AG08395 (cell line): ENCODE measurements at regions not wholly inside any gene's neighbourhood (a gene's known extent, or its start where the extent isn't known, plus 50 kb on each side); places are given as distances from the start of the nearest gene placed in this dataset.
"Not testable (repeated sequence)": the region's sequence is repeated elsewhere in the genome, so short reads cannot be mapped to it uniquely, and the experiment has no call there.

Experiments
- DNase-seq: peaks from one replicate; pipeline ENCODE4 v3.0.0; 2012; ENCODE audit warnings: mixed read lengths, low spot score

- DNase-seq, result no peak
Measured at GRCh38 chr2:75432761-75433361, 127.9 kb downstream of the EVA1A start.

DNA sequence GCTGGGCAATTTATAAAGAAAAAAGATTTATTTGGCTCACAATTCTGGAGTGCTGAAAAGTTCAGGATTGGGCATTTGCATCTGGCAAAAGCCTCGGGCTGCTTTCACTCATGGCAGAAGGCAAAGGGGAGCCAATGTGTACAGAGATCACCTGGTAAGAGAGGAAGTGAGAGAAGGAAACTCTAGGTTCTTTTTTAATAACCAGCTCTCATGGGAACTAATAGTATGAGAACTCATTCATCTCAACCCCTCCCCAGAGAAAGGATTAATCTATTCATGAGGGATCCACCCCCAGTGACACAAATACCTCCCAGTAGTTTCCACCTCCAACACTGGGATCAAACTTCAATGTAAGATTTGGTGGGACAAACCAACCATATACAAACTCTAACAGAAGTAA lies 129.0 kb downstream of the EVA1A start:
- DNase-seq, result no peak

DNA sequence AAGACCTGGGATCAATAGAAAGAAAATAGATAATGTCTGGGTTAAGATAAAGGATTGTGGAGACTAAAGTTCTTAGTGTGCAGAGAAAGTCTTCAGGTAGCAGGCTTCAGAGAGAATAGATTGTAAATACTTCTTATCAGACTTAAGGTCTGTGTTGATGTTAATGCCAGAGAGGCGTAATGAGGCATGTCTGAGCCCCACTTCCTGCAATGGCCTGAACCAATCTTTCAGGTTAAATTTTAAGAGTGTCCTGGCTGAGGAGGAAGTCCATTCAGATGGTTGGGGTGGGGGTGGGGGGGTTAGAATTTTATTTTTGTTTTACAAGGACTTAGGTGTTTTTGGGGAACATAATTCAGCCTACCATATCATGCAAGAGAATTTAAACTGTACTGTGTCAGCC lies 129.5 kb downstream of the EVA1A start:
- DNase-seq, result no peak

DNA sequence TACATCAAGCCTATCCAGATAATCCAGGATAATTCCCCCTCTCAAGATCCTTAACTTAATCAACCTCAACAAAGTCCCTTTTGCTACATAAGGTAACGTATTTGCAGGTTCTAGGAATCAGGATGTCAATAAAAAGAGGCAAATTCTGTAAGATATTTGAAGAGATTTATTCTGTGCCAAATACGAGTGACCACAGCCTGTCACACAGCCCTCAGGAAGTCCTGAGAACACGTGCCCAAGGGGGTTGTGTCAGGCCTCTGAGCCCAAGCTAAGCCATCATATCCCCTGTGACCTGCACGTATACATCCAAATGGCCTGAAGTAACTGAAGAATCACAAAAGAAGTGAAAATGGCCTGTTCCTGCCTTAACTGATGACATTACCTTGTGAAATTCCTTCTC lies 130.3 kb downstream of the EVA1A start:
- not testable (repeated sequence) for DNase-seq

- no peak for DNase-seq
Measured at GRCh38 chr2:75428646-75429443, 131.9 kb downstream of the EVA1A start.

DNA sequence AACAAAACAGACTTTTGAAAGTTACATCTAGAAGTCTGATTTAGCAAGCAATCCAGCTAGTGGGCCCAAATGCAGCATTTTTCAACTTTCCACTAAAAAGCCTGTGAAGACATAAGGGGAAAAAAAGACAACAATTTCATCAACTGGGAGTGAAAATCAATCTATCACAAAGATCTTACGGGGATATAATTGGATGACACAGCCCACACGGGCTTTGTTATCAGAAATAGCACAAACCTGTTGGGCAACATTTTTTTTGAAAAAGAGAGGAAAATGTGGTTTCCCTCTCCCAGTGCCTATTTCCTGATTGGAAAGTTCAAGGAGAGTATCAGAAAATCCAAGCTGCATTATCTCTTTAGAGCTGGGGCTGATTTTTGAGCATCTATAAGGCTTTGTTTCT lies 132.7 kb downstream of the EVA1A start:
- no peak for DNase-seq

- peak; percentile 30 for DNase-seq
Measured at GRCh38 chr2:75424936-75425619, 135.7 kb downstream of the EVA1A start.

- no peak for DNase-seq
Measured at GRCh38 chr2:75421986-75422385, 138.8 kb downstream of the EVA1A start.

DNA sequence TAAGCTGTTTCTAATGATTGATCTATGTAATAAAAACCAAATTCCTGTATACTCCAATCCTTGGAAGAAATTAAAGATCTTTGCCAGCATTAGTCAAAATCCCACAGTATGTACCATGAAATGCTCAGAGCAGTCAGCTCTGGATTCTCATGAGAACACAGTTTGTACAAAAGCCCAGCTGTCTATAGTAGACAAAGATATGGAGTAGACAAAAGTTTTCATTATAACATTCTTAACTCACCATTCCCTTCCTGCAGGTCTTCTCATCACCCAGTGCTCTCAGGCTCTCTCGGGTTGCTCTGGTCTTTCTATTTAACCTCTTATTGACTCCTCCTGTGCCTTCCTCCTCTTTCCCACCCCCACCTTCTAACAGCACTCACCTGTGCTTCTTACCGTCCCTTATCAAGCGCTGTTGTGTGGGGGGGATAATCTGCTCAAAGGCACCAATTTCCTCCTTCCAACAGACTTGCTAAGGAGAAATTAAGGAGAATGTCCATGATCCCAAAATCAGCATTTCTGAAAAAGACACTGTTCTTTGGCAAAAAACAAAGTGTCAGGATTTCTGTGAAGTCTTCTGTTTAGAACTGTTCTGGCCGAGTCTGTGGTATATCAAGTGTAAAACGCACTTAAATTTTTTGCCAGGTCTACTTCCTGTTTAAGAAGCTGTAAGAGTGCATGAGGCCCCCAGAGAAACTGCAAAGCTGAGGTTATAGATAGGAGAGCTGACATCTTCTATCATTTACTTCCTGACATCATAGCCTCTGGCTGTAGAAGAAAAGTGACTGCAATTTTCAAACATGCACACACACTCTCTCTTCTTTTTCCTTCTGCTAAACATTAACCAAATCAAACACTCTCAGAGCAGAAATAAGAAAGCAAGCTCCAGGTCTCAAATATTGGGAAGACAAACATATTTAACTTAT lies 144.1 kb downstream of the EVA1A start:
- DNase-seq, result peak; percentile 3

DNA sequence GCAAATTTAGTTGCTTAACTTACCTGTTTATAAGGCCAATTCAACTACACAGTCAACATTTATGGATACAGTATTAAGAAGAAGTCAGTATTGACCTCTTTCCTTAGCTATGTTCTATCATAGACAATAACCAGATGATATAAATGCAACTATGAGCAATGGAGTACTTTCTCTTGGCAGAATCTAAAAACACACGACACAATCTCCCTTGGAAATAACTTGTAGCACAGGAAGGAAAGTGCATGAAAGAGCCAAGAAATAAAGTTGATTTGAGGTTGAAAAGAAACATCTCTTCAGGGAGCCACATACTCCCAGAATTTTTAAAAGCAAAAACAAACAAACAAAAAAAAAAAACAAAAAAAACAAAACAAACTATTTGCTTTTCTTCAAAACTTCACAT lies 145.0 kb downstream of the EVA1A start:
- DNase-seq, result no peak

DNA sequence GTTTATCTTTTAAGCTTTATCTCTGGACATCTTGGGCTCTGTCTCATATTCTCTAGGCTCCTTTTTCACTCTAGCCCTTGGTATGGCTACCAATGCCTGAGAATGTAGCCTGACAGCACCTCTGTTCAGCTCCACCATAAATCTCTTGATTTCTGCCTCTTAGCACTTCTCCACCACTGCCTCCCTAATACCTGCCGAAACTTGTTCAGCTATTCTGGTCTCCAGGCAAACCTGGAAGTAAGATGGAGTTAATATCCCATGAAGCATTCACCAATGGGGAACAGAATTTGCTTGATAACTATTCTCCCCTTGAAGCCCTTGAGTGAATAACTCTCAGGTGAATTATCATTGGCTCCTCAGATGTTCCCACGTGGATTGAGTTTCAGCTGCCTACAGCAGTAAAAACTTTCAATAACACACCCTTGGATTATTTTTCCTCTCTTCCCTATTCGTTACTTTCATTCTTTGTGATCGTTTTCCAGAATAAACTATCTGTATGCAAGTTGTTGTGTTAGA lies 145.6 kb downstream of the EVA1A start:
- no peak for DNase-seq

DNA sequence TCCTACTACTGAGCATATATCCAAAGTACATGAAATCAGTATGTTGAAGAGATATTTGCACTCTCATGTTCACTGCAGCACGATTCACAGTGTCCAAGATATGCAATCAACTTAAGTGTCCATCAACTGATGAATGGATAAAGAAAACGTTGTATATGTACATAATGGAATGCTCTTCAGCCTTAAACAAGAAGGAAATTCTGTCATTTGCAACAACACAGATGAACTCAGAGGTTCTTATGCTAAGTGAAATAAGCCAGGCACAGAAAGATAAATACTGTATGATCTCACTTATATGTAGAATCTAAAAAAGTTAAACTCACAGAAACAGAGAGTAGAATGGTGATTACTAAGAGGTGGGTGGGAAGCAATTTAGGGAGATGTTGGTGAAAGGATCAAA lies 149.2 kb downstream of the EVA1A start:
- no peak for DNase-seq

- no peak for DNase-seq
Measured at GRCh38 chr2:75410702-75411101, 150.0 kb downstream of the EVA1A start.

- DNase-seq, result no peak
Measured at GRCh38 chr2:75408771-75409170, 152.0 kb downstream of the EVA1A start.

GRCh38 chr2:75407038-75407530 lies 153.7 kb downstream of the EVA1A start:
- no peak for DNase-seq

- DNase-seq, result no peak
Measured at GRCh38 chr2:75406131-75406581, 154.6 kb downstream of the EVA1A start.

DNA sequence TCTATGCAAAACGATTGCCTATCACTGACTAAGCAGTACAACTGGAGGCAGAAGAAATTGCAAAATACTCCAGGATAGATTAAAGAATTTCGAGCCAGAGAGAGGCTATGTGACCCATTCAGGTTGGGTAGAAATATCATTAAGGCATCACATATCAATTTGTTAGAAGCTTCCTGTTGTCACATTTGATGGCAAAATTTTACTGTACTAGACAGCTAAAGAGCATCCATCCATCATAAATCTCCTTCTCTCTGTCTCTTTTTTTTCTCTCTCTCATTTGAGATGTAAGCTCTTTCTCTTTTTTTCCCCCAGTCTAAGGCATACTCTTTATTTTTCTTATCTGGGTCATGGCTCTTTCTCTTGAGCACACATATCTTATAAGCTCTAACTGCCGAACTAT lies 155.7 kb downstream of the EVA1A start:
- no peak for DNase-seq

DNA sequence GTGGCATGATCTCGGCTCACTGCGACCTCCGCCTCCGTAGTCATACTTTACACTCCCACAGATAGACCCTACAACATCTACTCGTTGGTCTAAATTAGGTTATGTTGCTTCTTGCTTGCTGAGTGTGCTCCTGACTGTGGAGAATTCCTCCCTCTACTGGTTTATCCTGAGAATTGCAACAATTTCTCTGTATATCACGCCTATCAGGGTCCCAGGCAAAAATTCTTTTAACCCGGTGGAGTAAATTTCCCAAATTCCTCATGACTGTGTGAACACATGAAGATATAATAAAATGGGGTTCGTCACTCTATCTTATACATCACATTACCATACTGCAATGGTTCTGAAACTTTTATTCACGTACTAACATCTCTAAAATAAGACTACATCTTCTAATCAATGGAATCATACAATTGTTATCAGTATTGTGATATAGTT lies 156.7 kb downstream of the EVA1A start:
- peak; percentile 67 for DNase-seq

DNA sequence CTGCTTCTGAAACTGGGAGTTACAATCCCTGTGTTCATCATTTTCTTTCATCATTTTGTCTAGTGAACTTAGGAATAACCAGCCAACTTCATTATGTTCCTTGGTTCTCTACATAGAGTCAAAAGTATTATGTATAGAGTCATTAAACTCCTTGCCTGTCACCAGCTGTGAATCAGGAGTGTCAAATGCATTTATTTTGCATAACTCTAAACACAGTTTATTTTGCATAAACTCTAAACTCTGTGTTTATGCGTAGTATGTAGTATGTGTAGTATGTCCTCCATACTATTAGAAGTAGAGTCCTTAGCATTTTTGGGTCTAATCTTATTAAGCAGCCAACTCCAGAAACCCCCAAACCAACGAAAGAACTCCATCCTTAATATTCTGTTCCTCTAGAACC lies 164.4 kb downstream of the EVA1A start:
- DNase-seq, result no peak

DNA sequence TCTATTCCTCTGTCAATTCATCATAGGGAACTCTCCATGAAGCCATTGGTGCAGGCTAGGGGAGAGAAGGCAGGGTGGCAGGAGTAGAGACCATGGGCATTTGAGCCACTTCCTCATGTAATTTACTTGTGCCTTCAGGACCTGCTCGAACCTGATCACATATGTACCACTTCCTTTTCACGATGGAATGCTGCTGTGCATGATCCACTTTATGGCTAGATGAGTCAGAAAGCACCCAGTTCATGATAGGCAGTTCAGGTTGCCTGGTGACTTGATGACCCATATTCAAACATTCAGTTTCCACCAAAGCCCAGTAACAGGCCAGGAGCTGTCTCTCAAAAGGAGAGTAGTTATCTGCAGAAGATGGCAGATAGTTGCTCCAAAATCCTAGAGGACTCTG lies 166.0 kb downstream of the EVA1A start:
- not testable (repeated sequence) for DNase-seq

DNA sequence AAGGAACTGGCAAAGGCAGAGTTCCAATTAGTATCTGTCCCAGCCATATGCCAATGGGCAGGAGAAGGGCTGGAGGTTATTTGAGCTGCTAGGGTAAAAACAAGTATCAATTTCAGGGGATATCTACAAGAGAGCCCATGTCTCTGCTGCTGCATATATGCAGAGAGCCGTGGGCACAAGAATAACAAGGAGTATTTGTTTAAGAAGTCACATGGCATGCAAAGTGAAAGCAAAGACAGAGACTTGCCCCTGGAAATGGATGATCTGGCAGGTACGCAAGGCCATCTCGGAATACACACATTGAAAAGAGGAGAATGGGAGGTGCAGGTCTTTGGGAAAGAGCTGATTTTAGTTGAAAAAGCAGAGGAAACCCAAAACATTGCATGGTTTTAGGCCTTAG lies 170.6 kb downstream of the EVA1A start:
- no peak for DNase-seq

GRCh38 chr2:75389271-75389670 lies 171.5 kb downstream of the EVA1A start:
- no peak for DNase-seq
